HCT116 (cell line): ENCODE measurements at regions not wholly inside any gene's neighbourhood (a gene's known extent, or its start where the extent isn't known, plus 50 kb on each side); places are given as distances from the start of the nearest gene placed in this dataset.
"Not testable (repeated sequence)": the region's sequence is repeated elsewhere in the genome, so short reads cannot be mapped to it uniquely, and the experiment has no call there.

ENCODE experiments used
- POLR2A ChIP-seq: IDR thresholded peaks from 2 replicates; pipeline ENCODE4 v1.7.0; 2011; ENCODE audit warnings: borderline replicate concordance; ENCODE audit not compliant: insufficient read depth, insufficient read length; ENCODE audit errors: extremely low read depth
- SIN3A ChIP-seq: IDR thresholded peaks from 2 replicates; pipeline ENCODE4 v1.6.1; 2012; ENCODE audit warnings: low read depth
- ZNF274 ChIP-seq: fragments of 200-500 bp; sonication (Bioruptor generic); IDR thresholded peaks from 2 replicates; pipeline ENCODE4 v1.6.1; 2014; ENCODE audit warnings: mild to moderate bottlenecking, low read depth, low read length, inconsistent platforms

- TF ChIP-seq ZNF274, SIN3A, POLR2A: not testable (repeated sequence)
These were observed 297.8 kb downstream of the ZPLD1 start for GRCh38 chr3:102732581-102732980.
